GM12872 (cell line): ENCODE measurements at regions not wholly inside any gene's neighbourhood (a gene's known extent, or its start where the extent isn't known, plus 50 kb on each side); places are given as distances from the start of the nearest gene placed in this dataset.

Source experiments
- CTCF ChIP-seq: IDR thresholded peaks from 3 replicates; pipeline ENCODE4 v1.5.1; 2011; ENCODE audit warnings: low read depth, mild to moderate bottlenecking, low read length, moderate library complexity; ENCODE audit not compliant: insufficient read depth

- TF ChIP-seq CTCF = no peak
Measured at GRCh38 chr21:23633447-23633940, 1973.8 kb downstream of the MRPL39 start.

- no peak for TF ChIP-seq CTCF
Measured at GRCh38 chr21:23624281-23624680, 1983.0 kb downstream of the MRPL39 start.

DNA sequence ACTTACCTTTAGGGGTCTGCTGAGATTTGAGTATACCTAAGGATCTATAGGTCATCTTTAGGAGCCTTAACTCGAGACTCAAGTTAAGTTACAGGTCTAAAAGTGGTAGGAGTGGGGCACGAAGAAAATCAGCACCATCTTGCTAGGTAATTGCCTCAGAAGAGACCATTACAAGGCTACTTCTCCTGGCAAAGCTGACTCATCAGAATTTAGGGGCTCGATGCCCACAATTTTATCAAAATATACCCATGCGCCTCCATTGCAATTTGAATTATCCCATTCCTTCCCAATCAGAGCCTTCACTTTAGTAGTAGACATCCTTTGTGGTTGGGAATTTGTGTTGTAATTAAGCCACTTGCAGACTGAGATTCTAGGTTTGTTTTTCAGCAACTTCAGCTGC lies 1994.3 kb downstream of the MRPL39 start:
- TF ChIP-seq CTCF = no peak

- no peak for TF ChIP-seq CTCF
Measured at GRCh38 chr21:23612210-23612609, 1995.1 kb downstream of the MRPL39 start.

- TF ChIP-seq CTCF = no peak
Measured at GRCh38 chr21:23607782-23608431, 1999.4 kb downstream of the MRPL39 start.

DNA sequence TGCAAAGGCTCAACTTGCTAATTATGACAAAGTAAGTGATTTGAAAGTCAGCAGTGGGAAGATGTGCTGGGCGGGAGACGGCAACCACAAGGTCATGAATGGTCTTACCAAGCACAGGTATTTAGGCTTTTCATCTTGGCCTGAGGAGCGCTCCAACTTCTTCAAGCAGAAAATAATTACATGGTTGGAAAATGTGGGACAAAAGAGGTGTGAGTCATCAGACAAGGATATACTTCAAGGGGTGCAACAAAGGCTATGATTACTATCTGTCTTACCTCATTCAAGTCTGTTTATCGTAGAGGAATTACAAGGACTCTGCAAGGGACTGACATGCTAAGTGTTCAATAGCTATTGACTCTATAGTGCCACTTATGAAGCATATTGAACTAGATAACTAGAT lies 2005.7 kb downstream of the MRPL39 start:
- TF ChIP-seq CTCF = no peak

- TF ChIP-seq CTCF = no peak
Measured at GRCh38 chr21:23593582-23593981, 2013.7 kb downstream of the MRPL39 start.
